COR-L47 (cell line): ENCODE measurements at regions not wholly inside any gene's neighbourhood (a gene's known extent, or its start where the extent isn't known, plus 50 kb on each side); places are given as distances from the start of the nearest gene placed in this dataset.
"Not testable (repeated sequence)": the region's sequence is repeated elsewhere in the genome, so short reads cannot be mapped to it uniquely, and the experiment has no call there.

Experiments
- DNase-seq: peaks from one replicate; lab custom pipeline; 2025; lab: John Stamatoyannopoulos, UW

DNA sequence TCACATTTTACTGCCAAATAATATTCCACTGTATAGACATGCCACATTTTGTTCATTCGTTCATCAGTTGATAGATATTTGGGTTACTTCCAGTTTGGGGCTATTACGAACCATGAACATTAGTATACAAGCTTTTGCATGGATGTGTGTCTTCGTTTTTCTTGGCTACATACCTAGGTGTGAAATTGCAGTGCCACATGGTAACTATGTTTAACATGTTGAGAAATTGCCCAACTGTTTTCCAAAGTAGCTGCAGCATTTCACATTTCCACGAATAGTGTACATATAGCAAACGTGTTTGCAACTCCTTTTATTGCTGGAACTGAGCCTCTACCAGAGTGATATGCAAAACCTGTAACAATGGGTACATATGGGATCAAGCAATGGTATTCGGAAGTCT, 221.5 kb downstream of the VEGFC start:
- no peak for DNase-seq

DNA sequence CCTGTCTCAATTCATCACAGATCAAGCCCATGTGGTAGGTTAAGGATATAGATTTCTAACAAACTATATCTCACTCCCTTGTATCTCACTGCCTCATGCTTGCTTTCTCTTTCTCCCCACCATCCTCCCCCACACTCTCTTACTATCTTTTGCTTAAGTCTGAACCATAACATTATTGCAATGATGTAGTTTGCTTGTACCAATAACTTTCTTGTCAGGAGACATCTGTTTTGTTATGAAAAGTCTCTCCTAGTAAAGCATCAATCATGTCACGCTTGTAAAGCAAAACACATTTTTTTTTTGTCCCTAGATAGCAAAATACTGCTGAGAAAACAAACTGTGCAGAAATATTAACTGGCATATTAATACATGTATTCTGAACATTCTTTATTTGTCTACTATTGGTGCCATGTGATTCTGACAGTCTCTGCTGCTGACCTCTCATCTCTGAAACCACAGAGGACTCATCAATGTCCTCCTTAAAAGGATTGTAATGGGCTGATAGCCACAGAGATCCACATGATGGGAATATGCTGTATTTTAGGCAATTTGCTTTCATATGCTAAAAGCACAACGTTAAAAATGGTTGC, 217.5 kb downstream of the VEGFC start:
- DNase-seq = no peak

DNA sequence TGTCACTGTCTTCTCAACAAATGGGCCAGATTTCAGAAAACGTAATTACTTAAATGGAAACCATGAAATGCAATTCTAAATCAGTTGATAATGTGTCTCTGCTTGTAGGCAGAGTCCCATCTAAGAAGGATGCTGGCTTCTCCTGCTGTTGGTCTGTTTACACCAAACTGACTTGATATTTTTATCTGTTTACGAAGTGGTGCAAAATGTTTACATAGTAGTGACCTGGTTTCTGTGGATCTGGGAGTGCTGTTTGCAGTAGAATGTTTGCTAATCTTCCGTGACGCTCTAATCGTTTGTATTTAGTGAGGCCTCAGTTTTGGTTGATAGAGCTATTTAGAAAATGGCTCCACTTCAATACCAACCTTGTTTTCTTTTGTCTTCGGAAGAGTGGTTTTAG, 213.5 kb downstream of the VEGFC start:
- DNase-seq = peak; percentile 62

DNA sequence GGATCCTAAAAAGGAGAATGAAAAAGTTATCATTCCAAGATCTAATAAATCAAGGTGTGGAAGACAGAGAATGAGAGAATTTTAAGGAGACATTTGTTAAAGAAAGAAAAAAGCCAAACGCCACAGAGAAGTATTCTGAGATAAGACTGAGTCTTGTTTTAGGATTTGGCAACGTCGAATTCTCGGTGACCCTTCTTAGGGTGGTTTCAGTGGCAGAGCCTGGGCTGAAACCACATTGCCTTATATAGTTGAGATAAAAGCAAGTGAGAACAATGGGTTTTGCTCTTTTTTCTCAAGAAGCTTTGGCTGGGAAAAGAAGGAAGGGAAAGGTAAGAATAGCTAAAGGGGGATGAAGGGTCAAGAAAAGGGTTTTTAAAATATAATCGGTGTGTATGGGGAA, 209.4 kb downstream of the VEGFC start:
- DNase-seq = no peak

DNA sequence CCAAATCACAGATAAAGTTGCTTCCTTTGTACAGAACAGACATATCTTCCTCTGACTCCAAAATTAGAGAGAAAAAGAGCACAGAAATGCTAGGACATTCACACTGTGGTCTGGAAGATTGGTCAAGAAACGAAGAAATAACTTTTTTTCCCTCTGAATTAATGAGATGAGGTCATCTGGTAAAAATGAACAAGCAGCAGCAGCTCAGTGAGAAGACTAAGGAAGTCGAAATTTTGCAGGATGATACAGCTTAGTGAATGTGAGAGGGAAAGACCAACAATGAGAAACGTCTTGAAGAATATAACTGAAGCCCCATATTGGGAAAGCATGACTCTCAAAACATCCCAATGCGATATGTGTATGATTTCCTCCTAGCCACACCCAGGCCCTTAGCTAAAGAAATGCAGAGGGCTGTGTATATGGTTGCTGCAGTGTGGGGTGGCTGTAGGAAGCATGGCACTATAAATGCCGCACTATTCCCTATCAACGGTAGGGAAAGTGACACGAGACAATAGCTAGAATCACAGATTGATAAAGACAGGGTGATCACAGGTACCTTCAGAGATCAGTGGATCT, 208.6 kb downstream of the VEGFC start:
- no peak for DNase-seq

DNA sequence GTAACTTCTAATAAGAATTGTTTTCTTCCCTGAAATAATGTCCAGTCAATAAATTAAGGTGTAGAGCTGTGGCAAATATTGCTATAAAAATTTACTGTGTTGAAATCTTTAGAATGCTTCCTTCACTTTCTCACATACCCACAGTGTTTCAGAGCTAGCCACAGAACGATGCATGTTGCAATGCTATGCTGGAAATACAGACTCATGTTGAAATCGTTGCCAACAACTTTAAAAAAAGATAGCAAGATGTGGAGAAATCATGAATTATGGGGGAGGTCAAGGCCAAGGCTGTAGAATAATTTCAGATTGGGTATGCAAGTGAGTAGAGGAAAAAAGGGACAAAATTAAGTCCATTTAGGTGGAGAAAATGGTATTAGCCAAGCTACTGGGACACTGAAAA, 204.8 kb downstream of the VEGFC start:
- DNase-seq = no peak

DNA sequence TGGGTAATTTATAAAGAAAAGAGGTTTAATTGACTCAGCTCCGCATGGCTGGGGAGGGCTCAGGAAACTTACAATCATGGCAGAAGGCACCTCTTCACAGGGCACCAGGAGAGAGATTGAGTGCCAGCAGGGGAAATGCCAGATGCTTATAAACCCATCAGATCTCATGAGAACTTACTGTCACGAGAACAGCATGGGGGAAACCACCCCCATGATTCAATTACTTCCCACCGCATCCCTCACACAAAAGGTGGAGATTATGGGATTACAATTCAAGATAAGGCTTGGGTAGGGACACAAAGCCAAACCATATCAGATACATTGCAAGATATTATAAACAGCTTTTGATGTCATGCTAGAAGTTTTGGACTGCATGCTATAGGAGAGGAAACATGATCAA, 204.3 kb downstream of the VEGFC start:
- DNase-seq = no peak

DNA sequence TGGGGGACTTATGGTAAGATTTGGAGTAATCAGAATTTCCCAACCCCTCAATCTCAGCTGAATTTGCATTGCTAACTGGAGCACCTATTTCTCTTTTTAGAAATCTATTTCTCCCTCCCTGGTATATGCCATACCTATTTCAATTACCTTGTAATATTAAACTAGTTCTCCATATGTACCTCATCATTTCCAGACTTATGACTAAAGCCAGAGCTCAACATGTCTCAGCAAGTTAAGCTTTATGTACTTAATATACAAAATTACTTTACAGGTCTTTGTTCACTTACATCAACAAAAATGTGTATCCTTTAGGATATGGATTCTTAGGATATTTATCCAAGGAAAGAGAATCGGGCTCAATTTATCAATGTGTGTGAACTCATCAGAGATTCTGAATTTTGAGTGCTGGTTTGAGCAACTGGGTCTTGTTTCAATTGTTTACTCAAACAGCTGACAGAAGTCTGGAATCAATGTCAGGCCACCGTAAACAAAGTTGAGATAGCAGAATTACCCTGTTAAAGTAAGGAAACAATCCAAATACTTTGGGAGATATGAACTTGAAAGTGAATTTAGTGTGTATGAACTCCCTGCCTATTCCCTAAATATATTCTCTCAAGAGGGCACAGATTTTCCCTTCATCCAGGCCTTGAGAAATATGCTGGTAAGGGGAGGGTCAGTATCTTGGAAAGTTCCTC, 199.6 kb downstream of the VEGFC start:
- no peak for DNase-seq

DNA sequence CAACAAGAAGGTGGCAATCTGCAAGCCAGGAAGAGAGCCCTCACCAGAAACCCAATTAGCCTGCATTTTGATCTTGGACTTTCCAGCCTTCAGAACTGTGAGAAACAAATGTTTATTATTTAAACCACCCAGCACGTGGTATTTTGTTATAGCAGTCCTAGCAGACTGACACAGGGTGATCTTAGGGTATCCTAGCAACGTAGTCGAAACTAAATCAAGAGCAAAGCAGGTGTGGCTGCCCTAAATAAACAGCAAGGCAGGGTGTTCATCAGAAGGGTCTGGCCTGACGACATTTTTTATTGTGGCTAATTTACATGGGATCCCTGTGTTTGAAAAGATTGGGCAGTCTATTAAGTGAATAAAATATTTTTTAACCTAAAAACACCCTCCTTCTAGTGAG, 198.8 kb downstream of the VEGFC start:
- DNase-seq = peak; percentile 61

DNA sequence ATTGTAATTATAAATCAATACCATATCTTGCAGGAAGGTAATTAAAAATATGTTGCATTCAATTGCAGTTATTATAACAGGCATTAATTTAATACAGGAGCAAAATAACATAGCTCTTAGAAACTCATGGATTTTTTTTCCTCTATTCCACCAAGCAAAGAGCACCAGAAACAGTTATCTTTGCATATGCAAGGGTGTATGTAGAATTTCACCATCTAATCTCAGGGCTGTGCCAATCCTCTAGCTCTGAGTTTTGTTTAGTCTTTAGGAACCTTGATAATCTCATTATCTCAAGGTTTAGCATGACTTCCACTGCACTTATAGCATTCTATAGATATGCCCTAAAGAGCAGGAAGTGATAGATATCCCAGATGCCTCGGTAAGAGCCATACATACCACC, 197.5 kb downstream of the VEGFC start:
- no peak for DNase-seq

DNA sequence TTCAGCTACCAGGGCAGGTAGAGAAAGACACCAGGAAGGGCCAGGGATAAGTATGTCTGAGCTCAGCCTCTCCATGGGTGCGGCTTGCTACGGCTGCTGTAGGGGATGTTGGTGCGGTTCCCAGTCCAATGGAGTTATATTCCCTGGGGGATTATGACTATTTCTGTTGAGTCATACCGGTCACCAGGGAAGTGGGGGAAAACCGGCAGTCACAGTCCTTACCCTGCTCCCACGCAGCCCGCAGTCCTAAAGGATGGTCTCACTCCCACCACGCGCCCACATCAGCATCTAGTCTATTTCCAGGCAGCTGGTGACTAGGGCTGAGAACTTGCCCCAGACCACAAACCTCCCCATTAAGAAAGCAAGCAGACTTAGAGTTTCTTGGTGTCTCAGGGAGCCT, 191.6 kb downstream of the VEGFC start:
- no peak for DNase-seq

DNA sequence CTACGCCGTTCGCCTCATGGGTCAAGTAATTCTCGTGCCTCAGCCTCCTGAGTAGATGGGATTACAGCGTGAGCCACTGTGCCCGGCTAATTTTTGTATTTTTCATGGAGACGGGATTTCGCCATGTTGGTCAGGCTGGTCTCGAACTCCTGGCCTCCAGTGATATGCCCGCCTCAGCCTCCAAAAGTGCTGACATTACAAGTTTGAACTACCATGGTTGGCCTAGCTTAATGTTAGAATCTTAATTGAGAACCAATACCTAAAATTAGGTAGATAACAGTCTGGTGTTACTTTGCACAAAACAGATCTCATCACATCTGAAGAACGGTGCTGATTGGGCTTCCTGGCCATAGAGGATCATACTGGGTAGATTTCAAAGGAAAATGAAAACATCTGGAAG, 184.9 kb downstream of the VEGFC start:
- no peak for DNase-seq

DNA sequence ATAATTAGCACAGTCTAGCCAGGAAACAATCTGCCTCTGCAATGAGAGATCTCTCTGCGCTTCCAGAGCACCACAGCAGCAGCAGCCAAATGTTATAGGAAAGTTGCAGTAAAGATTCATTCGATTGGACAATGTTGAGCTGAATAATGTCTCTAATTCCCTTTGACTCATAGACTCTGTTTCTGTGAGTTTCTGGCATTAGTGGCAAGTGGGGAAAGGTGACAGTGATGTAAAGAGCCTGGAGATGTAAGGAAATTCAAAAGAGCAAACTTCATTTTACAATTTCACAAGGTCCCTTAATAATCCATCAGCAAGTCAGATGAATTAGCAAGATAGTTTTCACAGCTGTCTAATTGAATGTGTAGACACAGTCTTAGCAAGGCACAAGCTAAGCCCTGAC, 184.4 kb downstream of the VEGFC start:
- DNase-seq = no peak

DNA sequence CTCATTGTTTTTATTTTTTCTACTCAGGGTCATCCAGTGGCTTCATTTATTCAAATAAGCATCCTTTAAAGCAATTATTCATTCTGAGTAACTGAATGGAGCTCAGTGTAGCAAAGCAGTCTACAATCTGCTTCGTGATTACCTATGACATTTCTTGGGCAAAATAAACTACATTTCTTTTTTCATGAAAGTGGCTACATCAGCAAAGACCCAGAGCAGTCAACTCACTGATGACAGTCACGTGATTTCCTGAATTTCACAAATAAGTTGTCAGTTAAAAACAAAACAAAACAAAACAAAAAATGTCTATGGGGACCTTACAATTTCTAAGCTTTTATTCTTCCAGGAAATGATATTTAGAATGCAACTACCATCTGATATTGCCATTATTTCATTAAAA, 182.1 kb downstream of the VEGFC start:
- no peak for DNase-seq

DNA sequence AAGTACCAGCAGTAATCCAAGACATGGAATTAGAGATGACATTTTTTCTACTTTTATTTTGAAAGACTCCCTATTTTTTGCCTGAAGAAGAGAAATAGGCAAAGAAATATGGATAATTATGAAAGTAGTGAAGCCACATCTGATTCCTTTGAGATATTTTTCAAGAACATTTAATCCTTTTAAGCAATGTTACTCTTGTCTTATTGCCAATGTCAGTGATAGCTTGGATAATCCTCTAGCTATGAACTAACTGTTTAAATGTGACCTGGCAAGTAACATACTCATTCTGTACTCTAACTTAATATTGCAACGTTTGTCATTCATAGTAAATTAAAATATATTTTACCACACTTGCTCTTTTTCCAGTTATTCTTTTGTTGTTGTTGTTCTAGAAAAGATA, 181.3 kb downstream of the VEGFC start:
- DNase-seq = no peak

DNA sequence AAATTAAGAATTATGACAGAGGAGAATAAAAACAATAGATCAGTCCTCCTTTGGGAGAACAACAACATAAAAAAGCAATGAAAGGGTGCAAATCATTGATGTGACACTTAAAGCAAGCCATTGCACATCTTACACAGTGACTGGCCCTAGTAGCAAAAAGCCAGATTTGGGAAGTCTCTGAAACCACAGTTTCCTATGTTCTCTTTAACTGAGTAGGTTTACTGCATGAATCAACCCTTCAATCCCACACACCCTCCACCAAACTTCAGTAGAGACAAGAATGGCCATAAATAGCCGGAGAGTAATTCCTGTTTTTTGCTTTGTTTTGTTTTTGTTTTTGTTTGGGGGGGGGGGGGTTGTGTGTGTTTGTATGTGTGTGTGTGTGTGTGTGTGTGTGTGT, 180.8 kb downstream of the VEGFC start:
- DNase-seq = no peak

DNA sequence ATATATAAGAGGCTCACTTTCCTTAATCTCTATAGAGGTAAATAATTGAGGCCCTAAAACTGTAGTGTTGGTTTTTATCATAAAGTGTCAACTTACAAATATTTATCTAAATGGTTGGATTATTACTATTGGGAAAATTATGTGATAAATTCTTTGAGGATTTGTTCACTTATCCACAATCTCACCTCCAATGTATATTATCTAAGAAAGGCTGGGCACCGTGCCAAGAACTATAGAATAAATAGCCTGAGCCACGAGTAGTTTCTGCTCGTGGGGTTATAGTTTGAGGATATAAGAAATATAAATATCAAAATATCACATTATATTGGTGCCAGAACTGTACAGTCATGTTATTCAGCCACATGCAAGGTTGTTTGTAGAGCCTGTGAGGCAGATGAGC, 177.9 kb downstream of the VEGFC start:
- DNase-seq = no peak

DNA sequence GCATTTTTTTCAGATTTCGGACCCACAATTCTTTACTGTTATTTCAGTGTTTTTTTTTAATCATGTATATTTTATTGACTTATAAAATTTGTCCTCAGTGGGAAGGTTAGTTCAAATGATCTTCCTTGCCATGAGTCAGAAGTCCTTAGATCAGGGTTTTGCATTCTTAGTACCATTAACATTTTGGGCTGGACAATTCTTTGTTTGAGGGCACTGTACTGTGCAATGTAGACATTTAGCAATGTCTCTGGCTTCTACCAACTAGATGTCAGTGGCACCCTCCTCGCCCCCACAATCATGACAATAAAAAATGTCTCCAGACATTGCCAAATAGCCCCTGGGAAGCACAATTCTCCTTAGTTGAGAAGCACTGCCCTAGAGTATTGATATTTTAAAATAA, 176.6 kb downstream of the VEGFC start:
- no peak for DNase-seq

DNA sequence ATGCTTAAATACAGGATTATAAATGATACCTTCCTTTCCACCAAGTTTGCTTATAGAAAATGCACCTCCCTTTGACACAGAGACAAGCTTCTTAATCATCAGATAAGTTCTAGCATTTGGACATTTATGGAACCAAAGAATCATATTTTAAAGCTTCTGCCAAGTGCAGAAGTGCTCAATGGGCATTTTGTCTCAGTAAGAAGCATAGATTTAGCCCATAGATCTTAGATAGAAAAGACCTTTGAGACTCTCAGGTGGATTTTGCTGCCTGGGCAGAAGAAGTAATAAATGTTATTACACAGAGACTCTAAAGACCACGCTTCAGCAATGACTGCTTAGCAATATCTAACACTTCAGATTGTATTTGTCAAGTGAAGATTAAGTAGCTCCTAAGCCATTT, 174.6 kb downstream of the VEGFC start:
- DNase-seq = no peak

DNA sequence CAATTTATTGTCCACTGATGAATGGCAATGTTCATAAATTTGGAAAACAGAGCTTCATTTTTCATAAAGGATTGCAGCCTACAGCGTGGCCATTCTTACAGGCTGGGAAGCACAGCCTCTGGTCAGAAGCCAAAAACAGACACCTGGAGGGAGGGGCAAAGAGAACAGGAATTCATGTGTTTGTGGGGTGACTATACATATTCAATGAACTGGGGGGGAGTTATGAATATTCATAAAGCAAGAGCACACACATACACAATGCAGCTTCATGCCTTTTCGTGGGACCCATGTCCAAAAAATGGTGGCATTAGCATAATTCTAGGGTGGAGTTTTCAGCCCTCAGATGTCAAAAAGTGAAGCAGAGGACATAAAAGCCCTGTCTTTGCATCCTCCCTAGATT, 173.3 kb downstream of the VEGFC start:
- no peak for DNase-seq

DNA sequence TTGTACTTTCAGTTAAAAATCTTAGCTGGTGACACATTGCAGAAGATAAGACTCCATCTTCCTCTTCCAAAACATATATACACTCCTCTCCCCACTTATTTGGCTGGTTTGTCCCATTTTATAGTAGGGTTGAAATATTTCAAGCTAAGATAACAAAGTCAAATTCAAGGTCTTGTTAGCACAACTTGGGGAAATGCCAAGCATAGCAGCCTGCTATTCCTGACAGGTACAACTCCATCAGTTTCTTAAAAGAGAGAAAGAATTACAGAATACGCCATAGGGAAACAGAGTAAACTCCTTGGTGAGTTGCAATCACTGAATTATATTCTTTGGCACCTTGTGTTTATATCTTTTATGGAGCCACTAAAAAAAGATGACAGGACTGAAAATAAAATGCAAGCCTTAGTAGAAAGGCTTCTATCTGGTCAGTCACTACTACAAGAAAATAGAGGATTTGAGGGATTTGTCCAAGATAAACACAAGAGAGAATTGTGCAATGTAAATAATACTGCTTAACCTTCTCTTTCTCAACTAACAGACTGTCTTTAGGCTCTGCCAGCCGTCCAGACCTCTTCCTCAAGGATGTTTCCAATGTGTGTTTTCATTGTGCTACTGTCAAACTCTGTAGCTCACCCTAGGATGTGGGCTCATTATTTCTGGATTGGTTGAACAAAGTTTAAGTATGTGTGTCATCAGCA, 170.3 kb downstream of the VEGFC start:
- no peak for DNase-seq

DNA sequence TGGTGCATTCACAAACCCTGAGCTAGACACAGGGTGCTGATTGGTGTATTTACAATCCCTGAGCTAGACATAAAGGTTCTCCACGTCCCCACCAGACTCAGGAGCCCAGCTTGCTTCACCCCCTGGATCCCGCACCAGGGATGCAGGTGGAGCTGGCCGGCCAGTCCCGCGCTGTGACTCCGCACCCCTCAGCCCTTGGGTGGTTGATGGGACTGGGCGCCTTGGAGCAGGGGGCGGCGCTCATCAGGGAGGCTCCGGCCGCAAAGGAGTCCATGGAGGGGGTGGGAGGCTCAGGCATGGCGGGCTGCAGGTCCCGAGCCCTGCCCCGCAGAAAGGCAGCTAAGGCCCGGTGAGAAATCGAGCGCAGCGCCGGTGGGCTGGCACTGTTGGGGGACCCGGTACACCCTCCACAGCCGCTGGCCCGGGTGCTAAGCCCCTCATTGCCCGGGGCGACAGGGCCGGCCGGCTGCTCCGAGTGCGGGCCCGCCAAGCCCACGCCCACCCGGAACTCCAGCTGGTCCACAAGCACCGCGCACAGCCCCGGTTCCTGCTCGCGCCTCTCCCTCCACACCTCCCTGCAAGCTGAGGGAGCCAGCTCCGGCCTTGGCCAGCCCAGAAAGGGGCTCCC, 167.6 kb downstream of the VEGFC start:
- DNase-seq = not testable (repeated sequence)

DNA sequence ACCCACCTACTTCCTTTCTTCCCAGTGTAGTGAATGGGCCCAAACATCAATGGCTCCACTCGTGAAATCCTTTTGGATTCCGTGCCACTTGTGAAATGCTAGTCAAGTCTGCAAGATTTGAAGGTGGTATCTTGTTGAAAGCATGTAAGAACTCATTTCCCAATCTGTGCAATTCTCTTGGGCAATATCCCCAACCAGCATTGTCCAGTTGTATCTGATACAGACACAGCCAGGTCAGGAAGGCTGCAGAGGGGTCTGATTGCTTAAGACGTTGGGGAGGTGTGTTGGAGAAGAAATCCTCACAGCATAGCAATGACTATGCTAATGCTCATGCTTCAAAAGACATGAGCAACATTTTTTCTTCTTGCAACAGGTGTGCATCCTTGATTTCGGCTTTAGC, 164.8 kb downstream of the VEGFC start:
- DNase-seq = no peak
